ENCODE measurements at regions not wholly inside any gene's neighbourhood (a gene's known extent, or its start where the extent isn't known, plus 50 kb on each side); places are given as distances from the start of the nearest gene placed in this dataset.

- TF ChIP-seq, protein P1, sequence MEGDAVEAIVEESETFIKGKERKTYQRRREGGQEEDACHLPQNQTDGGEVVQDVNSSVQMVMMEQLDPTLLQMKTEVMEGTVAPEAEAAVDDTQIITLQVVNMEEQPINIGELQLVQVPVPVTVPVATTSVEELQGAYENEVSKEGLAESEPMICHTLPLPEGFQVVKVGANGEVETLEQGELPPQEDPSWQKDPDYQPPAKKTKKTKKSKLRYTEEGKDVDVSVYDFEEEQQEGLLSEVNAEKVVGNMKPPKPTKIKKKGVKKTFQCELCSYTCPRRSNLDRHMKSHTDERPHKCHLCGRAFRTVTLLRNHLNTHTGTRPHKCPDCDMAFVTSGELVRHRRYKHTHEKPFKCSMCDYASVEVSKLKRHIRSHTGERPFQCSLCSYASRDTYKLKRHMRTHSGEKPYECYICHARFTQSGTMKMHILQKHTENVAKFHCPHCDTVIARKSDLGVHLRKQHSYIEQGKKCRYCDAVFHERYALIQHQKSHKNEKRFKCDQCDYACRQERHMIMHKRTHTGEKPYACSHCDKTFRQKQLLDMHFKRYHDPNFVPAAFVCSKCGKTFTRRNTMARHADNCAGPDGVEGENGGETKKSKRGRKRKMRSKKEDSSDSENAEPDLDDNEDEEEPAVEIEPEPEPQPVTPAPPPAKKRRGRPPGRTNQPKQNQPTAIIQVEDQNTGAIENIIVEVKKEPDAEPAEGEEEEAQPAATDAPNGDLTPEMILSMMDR (IDR thresholded peaks at IDR 0.05): no peak
- no peak for TF ChIP-seq POLR2A (IDR thresholded peaks at IDR 0.05)
Measured at GRCh38 chr5:125323613-125324012, 577.2 kb upstream of the ZNF608 start.

All from lower leg skin (tissue), 3 donors.